Islet precursor cell (in vitro differentiated cells): ENCODE measurements at regions not wholly inside any gene's neighbourhood (a gene's known extent, or its start where the extent isn't known, plus 50 kb on each side); places are given as distances from the start of the nearest gene placed in this dataset.

Experiments used
- DNase-seq: peaks from one replicate; pipeline ENCODE4 v3.0.0-alpha.2; 2018

DNA sequence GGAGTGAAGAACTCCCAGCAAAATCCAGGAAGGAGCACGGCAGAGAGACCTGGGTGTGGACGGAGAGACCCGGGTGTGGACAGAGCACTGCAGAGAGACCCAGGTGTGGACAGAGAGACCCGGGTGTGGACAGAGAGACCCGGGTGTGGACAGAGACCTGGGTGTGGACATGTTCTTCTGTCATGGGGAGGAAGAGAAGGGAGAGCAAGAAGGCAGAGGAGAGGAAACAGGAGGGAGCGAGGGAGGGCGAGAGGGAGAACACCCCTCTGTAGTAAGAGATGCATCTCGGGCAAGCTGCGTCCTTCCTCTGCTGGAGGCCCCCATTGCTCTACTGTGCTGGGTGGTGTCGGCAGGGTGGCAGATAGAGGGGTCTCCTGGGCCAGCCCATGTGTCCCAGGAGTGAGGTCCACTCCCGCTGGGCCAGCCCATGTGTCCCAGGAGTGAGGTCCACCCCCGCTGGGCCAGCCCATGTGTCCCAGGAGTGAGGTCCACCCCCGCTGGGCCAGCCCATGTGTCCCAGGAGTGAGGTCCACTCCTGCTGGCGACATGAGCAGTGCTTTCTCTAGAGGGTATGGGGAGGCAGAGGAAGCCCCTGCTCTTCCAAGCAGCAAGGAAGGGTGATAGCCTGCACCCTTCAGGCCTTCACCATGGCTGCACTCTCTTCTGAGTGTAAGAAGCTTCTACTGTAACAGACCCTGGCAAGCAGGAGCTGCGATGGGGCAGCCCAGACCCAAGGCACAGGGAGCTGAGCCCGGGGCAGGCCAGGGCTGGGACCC is 934.2 kb downstream of the BRD1 start:
- peak; percentile 26 for DNase-seq

DNA sequence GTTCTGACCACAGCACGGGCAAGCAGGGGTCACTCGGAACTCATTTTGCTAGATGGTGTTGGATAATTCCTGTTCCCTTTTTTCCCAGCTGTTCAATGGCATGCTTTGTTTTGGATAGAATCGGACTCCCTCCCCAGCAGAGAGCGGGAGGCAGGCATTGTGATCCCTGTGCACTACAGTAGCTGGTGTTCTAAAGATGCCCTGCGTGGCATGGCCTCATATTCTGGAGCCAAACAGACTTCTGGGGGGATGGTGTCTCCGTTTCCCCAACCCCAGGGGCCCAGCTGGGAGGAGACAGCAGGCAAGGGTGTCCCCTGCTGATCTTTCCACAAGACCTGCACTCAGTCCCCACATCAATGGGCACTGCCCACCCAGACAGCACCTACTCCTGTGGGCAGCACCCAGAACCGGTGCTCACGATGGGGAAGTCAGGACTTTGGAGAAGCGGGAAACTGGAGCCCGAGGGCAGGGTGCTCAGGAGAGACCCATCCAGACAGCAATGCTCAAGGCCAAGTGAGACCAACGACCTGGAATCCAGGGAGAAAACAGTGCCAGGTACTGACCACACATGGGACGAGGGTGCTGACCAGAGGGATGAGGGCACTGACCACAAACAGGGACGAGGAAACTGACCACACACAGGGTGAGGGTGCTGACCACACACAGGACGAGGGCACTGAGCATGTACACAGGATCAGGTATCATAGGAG is 934.9 kb downstream of the BRD1 start:
- DNase-seq: peak; percentile 42

DNA sequence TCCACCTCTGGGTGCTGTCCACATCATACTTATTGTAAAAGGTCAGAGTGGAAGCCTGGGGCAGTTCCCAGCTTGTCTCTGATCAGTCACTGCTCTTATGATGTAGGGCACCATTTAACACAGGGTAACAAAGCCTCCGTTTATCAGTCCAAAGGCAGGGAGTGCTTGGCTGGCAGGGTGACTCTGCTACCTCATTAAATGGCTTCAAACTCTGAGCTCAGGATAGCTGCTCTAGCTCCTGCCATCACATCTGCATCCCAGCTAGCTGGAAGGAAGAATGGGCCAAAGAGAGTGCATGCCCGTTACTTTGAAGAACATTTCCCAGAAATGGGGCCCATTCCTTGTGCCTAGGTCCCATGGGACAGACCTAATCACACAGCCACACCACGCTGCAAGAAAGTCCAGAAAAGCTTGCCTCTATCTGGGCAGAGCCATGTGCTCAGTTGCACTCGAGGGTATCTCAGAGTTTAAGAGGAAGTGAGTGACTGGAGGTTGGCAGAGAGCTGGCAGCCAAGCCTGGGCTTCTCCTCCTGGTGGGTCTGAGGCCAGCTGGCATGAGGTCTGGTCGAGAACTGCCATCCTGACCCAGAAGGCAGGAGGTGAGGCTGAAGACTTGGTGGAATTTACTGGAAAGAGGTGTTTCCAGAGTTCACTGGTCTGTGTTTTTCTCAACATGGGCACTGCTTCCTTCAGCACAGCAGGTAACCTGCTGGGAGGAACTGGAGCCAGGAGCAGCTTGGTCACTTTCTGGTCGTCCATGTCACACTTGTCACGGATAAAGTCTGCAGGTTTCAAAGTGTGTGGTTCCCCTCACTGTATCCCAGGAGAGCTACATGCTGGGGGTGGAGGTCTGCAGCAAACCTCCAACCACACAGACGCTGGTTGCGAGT is 935.7 kb downstream of the BRD1 start:
- peak; percentile 17 for DNase-seq

DNA sequence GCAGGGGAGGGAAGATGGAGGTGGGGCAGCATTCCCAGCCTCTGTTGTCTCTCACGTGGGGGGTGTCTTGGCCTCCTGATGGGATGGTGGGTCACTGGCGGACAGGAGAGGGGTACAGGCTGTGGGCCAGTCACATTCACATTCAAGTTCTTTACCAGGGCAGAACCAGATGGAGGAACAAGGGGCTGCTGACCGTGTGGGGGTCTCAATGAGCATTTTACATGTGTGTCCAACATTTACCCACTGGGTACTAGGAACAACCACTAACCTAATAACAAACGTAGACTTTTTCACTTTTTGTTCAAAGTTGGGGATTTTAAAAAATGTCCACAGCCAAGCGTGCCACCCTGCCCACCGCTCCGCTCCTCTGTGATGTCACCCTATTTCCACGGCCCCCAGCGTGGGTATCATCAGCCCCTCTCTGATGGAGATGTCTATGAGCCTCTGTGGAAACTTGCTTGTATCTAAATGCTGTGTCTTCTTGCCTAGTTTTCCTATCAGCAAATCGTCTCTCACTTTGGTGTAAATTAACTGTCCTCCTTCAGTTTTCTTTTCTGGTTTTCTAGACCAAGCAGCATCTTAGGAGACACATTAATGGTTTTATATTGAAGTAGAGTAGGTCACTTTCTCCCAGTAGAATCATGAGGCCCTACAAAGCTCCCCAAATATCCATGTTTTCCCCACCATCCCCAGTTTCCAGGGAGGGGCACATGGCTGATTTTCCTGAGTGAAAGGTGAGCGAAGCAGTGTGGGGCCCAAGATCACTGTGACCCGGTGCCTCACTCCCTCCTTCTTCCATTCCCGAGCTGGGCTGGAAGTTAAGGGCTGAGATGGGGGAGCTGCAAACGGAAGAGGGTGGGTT is 936.7 kb downstream of the BRD1 start:
- DNase-seq: peak; percentile 12

DNA sequence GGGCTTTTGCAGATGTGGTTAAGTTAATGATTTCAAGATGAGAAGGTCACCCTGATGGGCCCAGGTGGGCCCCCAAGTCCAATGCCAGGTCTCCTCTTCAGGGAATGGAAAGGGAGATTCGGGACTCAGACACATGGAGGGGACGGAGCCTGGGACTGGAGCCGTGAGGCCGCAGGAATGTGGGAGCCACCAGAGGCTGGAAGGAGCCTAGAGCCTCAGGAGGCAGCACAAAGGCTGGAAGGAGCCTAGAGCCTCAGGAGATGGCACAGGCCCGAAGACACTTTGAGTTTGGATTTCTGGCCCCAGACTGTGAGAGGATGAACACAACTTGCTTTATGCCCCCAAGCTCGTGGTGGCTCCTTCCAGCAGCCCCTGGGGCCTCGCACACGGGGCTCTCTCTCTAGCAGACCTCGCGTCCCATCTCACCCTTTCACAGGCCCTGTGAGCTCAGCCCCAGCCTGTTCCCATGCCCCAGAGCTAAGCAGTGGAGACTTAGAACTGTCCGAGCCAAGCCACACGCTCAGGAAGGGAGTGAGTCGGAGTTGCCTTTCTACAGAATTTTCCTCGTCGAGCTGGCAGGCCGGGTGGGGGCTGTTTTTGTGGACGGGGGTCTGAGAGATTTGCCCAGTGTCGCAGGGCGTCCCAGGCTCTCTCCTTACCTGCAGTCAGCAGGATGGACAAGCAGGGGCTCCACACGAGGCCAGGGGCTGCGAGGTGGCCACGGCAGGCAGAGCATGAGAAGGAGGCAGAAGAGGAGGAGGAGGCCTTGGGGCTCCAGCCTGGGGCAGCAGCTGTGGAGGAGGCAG is 937.6 kb downstream of the BRD1 start:
- peak; percentile 38 for DNase-seq

DNA sequence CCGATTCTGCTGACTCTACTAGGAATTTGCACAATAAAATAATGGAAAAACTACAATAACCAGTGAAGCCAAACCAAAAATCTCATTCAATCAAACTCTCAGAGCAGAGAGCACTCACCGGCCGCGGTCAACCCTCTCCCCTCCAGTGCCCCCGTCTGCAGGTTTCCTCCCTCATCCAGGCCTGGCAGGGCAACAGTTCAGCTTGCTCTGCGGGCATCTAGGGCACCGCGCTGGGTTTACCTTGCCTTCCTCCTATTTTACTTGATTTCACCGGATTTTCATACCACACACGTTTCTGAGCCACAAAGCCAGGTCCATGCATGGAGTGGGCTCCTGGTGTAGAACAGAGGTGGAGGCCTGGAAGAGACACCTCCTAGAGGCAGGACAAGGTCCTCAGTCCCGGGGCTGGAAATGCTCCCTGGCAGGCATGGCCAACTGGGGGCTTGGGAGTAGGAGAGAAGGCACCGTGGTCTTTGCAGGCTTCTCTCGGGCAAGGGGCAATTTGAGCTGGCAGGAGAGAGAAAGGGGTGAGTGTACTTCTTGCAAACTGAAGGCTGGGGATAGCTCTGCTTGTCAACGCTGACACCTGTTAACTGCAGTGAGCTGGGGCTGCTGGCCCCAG is 938.4 kb downstream of the BRD1 start:
- DNase-seq: peak; percentile 22

DNA sequence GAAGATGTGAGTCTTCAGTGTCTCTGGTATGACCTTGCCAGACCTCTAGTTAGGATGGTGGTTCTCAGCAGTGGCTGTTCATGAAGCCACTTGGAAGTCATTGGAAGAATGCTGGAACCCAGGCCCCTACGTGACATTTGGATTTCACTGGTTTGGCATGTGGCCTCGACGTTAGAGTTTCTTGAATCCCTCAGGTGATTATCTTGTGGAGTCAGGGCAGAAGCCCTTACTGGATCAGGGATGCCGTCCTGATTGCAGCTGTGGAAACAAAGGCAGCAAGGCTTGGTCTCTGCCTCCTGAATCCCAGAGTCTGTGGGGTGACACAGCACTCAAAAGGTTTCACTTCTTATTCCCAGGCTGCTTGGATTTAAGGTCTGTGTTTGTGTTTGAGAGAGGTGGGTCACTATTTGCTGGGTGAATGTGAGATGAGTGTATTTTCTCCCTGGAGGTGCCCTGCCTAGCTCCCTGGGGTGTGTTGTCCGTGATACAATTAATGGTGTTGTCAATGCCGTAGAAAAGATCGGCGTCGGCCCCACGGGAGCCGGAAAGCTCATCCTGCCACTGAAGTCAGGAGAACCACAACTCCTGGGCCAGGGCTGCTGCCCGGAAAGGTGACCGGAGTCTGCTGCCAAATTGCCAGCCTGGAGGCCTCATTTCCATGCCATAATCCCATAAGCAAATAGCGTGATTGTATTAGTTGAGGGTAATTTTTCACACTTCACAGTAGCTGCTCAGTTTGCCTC is 939.0 kb downstream of the BRD1 start:
- peak; percentile 19 for DNase-seq

DNA sequence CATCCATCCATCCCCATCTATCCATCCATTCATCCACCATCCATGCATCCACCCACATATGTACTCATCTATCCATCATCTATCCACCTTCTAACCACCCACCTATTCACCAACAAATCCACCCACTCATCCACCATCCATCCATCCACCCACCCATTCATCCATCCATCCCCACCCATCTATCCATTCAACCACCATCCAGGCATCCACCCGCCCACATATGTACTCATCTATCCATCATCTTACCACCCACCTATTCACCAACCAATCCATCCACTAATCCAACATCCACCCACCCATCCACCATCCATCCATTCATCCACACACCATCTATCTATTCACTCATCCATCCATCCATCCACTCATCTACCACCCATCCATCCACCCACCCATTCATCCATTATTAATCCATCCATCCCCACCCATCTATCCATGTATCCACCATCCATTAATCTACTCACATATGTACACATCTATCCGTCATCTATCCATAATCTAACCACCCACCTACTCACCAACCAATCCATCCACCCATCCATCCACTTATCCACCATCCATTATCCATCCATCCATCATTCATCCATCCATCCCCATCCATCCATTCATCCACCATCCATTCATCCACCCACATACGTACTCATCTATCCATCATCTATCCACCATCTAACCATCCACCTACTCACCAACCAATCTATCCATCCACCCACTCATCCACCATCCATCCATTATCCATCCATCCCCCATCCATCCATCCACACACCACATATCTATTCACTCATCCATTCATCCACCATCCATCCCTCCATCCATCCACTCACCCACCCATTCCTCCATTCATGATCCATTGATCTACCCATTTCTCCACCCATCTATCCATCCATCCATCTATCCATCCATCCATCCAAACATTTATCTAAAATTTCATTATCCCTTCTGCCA is 940.0 kb downstream of the BRD1 start:
- peak; percentile 11 for DNase-seq

DNA sequence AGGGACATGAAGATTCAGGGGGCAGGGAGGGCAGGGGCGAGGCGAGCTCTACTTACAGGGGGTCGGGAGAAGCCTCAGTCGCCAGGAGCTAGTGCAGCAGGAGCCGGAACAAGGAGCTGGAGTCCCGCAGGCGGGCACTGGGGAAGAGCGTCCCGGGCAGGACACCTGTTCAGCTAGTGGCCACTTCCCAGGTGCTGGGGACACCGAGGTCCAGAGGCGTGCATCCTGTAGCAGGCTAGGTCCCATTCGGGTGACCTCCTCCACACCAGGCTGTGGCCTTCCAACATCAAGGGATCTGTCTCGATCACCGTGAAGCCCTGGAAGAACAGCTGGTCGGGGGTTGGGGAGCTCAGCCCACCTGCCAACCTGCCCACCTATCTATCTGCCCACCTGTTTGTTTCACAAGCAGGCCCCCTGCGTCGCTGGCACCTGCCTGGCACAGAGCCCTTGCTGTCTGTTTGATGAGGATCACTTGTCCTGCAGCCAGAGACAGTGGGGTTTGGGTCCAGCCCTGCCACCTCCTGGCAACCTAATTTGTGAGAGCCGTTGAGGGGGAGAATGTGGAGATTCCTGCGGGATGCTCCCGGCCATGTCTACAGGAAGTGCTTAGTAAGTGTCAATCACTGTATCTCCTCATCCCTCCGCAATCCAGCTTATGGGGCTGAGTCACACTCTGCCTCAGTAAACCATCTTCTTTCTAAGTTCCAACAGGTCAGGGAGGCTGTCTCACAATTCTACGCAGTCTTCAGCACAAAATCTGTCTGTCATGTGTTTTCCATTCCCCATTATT is 940.9 kb downstream of the BRD1 start:
- peak; percentile 33 for DNase-seq

DNA sequence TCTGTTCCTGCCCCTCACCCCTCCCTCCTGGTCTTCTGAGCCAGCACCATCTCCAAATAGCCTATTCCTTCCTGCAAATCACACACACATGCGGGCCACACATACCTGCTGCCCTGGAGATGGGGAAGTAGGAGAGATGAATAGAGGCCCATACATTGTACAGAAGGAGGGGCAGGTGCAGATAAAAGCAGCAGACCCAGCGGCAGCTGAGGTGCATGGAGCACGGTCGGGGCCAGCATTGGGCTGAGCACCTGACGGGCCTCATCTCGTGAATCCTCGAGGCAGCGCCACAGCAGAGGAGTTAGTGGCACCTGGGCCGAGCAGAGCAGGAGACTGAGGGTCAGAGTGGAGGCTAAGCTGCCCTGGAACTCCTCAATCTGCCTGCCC is 941.8 kb downstream of the BRD1 start:
- peak; percentile 34 for DNase-seq

DNA sequence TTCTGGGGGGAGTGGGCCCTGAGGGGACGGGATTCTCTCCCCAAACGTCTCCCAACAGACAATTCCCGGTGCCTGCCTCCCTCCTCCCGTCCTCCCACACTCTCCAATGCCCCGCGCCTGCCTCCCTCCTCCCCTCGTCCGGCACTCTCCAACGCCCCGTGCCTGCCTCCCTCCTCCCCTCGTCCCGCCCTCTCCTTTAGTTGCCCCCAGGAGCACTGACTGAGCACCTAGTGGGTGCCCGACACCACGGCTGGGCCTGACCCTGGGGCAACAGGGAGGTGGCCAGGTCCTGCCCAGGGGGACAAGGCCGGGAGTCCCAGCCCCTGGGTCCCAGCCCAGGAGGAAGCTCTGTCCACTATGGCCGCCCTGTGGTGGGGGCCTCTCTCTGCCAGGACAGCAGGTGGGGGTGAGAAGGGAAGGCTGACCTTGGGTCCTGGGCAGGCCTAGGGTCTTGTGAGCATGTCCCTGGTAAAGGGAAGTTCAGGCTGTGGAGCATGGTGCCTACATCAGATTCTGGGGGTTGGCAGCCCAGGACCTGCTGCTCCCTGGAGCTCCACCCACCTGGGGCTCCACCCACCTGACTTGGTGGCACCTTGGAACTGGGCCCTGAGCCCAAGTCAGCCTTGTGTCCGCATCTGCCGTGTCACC is 942.3 kb downstream of the BRD1 start:
- DNase-seq: peak; percentile 44

DNA sequence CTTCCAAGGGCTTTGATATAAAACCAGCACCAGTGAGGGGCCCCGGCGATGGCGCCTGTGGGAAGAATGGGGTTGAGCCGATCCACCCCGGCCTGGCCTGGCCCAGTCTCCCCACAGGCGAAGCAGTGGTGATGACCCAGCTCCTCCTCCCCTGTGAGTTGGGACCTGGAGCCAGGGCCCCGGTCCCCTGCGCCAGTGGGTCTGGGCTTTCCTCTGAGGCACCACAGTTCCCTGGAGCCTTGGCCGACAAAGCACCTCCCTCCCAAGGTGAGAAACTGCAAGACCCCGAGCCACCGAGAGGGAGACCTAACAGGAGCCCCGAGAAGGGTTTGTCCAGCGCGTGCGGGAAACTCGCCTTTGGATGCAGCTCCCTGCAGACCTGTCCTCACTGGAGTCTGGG is 942.9 kb downstream of the BRD1 start:
- DNase-seq: no peak

DNA sequence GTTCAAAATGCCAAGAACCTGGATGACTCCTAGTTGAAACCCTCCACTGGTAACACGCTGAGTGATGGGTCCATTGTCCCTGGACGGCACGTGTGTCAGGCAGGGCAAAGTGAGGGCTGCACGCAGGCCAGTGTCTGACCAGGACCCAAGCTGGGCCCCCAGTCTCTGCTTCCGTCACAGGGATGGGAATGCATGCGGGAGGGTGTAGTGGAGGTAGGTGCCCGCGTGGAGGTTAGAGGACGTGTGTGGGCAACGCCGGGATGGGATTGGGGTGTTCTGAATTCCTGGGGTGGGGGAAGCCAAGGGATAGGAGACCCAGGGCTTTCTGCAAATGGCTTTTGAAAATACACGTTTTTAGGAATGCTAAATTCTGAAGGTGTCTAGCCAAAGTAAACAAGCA is 943.3 kb downstream of the BRD1 start:
- peak; percentile 44 for DNase-seq

DNA sequence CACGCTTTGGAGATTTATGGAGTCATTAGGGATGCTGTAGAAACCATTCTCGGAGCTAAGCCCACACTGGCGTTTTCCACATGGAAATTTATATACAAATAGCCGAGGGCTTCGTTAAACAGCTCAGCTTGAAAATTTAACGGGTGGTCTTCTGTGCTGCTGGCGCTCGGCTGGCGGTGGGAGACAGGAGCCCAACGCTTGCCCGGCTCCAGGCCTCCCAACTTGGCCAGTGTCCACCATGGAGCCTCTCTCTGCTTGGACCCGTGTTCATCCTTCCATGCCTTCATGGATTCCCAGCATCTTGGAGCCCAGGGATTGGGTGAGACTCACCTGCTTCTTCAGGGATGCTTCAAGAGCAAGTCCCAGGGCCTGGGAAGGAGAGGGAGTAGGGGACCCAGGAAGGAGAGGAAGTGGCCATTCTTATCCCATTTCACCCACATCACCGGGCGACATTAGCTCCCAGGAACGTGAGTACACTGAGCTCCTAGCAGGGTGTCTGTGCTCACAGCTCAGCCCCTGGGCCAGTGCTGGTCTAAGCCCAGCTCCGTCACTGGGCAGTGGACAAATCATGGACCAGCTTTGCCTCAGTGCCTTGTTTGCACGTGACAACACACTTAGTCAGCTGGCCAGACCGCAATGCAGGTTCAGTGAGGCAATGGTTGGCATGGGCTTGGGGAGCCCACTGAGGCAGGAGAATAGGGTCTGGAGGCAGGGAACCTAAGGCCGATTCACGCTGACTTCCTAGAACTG is 944.3 kb downstream of the BRD1 start:
- DNase-seq: peak; percentile 45

DNA sequence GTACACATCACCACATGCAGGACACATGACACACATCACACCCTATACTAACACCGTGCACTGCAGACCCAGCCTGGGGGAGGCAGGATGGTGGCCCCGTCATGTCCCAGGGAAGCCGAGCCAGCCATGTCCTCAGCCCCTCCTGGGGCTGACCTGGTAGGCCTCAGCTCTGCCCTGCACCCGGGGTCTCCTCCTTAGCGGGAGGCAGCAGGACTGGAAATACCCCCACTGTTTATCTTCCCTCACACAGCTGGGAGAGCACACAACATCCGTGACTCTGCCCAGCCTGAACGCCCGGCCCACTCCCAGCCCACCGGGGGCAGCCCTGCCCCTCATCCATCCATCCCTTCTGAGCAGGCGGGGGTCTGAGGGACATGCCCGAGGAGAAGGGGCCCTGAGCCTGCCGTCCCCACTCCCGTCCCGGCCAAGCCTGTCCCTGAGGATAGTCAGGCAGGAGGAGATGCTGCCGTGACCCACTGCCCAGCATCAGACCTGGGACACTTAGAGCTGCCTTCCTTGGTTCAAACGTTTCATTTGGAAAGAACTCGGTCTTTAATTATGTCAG is 945.0 kb downstream of the BRD1 start:
- DNase-seq: no peak

DNA sequence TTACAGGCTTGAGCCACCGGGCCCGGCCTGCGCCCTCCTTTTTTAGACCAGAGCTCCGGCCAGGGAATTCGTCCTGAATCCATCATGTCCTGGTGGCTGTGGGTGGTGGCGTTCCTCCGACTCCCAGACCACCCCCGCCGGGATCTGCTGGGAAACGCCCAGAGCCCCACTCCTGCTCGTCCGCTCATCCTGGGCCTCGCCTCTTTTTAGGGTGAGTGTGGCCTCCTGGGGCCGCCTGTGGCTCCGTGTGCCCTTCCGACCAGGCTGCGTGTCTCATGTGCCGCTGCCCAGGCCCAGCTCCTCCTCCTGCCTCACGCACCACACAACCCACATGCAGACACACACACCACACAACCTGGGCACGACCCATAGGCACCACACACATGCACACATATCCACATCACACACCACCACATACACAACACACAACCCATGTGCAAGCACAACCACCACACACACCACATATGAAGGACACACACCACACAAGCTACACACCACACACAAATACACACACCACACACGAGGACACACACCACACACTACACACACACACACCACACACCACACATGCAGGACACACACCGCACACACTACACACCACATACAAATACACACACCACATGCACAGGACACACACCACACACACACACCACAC is 946.2 kb downstream of the BRD1 start:
- DNase-seq: no peak
